Peyer's patch (tissue), 4 donors: ENCODE measurements at regions not wholly inside any gene's neighbourhood (a gene's known extent, or its start where the extent isn't known, plus 50 kb on each side); places are given as distances from the start of the nearest gene placed in this dataset.

ENCODE experiments used
- DNase-seq, 3 donors: peaks; one replicate each; pipeline ENCODE4 v3.0.0-alpha.2; 2017 to 2019
- H3K27ac ChIP-seq, 4 donors: fragments of 200-600 bp; sonication (generic); one replicate each; pipeline ENCODE4 v1.5.1; 2016 to 2019
- H3K27me3 ChIP-seq, 2 donors: fragments of 200-600 bp; sonication (generic); one replicate each; pipeline ENCODE4 v1.5.1; 2019
- H3K36me3 ChIP-seq, 3 donors: fragments of 200-600 bp; sonication (generic); one replicate each; pipeline ENCODE4 v1.5.1; 2016 to 2019
- H3K4me1 ChIP-seq, 4 donors: fragments of 200-600 bp; sonication (generic); one replicate each; pipeline ENCODE4 v1.5.1; 2016 to 2019
- H3K4me3 ChIP-seq, 4 donors: fragments of 200-600 bp; sonication (generic); 1 replicate in 3 of 4; 2 replicates in 1 of 4; pipeline ENCODE4 v1.5.1; 2016 to 2019; ENCODE audit warnings: mild to moderate bottlenecking in 1 of 4
- H3K9me3 ChIP-seq, 4 donors: fragments of 200-600 bp; sonication (generic); one replicate each; pipeline ENCODE4 v1.5.1; 2016 to 2019; ENCODE audit warnings: mild to moderate bottlenecking in 1 of 4
- POLR2A ChIP-seq, 2 donors: fragments of 450-650 bp; IDR thresholded peaks; one replicate each; pipeline ENCODE4 v1.5.1; 2017; ENCODE audit warnings: antibody characterized with exemption in 2 of 2, mild to moderate bottlenecking in 2 of 2, moderate library complexity in 2 of 2
- TF ChIP-seq, protein P1 (sequence below), 6 experiments: fragments of 450-650 bp in 4 of 6; fragments of 200-600 bp in 2 of 6; sonication (generic) in 1 of 6; IDR thresholded peaks; one replicate each; pipeline ENCODE4 v1.5.1; 2017 to 2019; ENCODE audit warnings: antibody characterized with exemption in 6 of 6, mild to moderate bottlenecking in 3 of 6, moderate library complexity in 1 of 6

DNA sequence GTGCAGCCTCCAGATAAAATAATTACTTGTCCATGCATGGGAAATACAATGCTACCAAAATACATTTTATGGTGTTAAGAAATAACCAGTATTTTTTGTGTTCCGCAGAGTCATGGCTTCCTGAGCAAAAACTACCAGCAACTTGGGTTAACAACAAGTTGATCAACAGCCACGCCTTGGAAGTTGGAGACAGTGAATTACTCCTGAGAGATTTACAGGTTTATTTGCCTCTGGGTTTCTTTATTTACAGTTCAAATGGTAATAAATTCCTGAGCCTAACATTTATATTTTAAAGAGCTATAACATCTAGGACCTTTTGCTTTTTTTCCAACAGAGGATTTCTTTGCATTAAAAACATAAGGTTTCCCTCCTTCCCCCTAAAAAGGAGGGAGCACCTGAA, 194.0 kb downstream of the IPO8 start:
- H3K36me3 ChIP-seq: no peaks in the 10 kb centered on the region
- TF ChIP-seq, protein P1, sequence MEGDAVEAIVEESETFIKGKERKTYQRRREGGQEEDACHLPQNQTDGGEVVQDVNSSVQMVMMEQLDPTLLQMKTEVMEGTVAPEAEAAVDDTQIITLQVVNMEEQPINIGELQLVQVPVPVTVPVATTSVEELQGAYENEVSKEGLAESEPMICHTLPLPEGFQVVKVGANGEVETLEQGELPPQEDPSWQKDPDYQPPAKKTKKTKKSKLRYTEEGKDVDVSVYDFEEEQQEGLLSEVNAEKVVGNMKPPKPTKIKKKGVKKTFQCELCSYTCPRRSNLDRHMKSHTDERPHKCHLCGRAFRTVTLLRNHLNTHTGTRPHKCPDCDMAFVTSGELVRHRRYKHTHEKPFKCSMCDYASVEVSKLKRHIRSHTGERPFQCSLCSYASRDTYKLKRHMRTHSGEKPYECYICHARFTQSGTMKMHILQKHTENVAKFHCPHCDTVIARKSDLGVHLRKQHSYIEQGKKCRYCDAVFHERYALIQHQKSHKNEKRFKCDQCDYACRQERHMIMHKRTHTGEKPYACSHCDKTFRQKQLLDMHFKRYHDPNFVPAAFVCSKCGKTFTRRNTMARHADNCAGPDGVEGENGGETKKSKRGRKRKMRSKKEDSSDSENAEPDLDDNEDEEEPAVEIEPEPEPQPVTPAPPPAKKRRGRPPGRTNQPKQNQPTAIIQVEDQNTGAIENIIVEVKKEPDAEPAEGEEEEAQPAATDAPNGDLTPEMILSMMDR (IDR thresholded peaks at IDR 0.05): no peak
- no peak for TF ChIP-seq POLR2A (IDR thresholded peaks at IDR 0.05)
- H3K4me3 ChIP-seq: no peak overlapping the region
- H3K9me3 ChIP-seq: no peaks in the 10 kb centered on the region
- no peaks in the 10 kb centered on the region for H3K27me3 ChIP-seq
- no peak for DNase-seq
- no peak overlapping the region for H3K27ac ChIP-seq
- H3K4me1 ChIP-seq: no peaks in the 10 kb centered on the region

DNA sequence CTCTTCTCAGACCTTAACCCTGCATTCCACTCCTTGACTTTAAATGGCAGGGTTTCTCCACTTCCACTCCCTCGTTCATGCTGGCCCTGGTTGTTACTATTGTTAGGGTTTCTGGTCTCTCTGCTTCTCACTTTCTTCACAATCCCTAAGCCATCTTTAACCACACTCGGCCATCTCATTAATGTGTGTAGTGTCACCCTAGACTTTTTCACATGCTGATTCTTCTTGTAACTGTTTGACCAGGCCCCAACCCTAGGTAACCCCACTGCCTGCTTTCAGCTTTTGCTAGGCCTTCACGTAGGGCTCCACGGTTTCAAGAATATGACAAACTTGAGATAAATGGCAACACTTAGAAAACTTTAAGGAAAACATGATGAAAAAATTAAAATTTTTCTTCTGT, 195.1 kb downstream of the IPO8 start:
- H3K4me1 ChIP-seq: no peaks in the 10 kb centered on the region
- H3K27ac ChIP-seq: no peak overlapping the region
- H3K4me3 ChIP-seq: no peak overlapping the region
- no peaks in the 10 kb centered on the region for H3K36me3 ChIP-seq
- DNase-seq: no peak
- TF ChIP-seq, protein P1 (IDR thresholded peaks at IDR 0.05): no peak
- TF ChIP-seq POLR2A (IDR thresholded peaks at IDR 0.05): no peak
- no peaks in the 10 kb centered on the region for H3K9me3 ChIP-seq
- no peaks in the 10 kb centered on the region for H3K27me3 ChIP-seq

DNA sequence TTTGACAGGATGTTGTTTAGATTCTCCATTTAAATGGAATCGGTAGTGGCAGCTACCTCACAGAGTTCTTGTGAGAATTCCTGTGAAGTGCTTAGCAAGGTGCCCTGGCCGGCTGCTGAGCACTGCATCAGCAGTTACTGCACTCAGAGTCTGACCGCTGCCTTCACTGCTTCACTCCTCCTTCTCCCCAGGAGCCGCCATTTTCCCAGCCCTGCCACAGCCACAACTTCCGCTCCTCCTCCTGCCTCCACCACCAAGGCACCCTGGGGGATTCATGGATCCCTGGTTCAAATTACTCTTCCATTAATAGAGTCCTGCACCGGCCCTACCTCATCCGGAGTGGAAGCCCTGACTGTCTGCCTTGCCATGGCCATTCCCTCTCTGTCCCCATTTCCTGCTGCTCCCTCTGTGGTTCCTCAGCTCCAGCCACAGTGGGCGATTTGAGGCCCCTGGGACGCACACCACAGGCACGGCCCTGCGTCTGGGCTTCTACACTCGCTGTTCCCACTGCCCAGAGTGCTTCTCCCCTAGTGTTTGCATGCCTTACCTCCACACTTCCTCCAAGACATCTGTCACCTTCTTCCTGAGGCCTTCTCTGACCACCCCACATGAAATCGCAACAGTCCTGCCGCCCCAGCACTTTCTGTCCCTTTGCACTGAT, 210.3 kb downstream of the IPO8 start:
- Histone ChIP-seq H3K9me3 (no peaks in the 10 kb centered on the region), H3K27me3 (no peaks in the 10 kb centered on the region), H3K4me3 (no peak overlapping the region), H3K27ac (no peak overlapping the region), H3K36me3 (no peaks in the 10 kb centered on the region), H3K4me1 (no peaks in the 10 kb centered on the region)
- no peak for DNase-seq
- no peak for TF ChIP-seq POLR2A (IDR thresholded peaks at IDR 0.05)
- TF ChIP-seq, protein P1 (IDR thresholded peaks at IDR 0.05): no peak

DNA sequence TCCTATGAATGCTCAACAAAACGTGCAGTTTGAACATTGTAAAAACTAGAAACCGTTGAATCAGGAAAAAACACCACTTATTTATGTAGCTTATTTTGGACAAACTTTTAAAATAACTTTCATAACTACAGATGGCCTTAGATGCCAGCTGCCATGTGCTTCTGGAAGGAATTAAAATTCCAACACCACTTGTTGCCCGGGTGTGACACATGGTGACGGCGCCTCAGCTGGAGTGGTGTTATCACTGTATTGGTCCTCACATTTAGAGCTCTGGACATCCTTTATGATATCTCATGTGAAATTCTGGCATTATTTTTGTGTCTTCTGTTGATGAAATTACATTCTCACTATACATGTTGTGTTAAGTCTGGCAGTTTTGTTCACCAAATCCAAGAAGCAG, 211.0 kb downstream of the IPO8 start:
- H3K4me3 ChIP-seq: no peak overlapping the region
- no peaks in the 10 kb centered on the region for H3K27me3 ChIP-seq
- no peak overlapping the region for H3K27ac ChIP-seq
- no peaks in the 10 kb centered on the region for H3K36me3 ChIP-seq
- no peaks in the 10 kb centered on the region for H3K4me1 ChIP-seq
- TF ChIP-seq, protein P1 (IDR thresholded peaks at IDR 0.05): no peak
- no peak for TF ChIP-seq POLR2A (IDR thresholded peaks at IDR 0.05)
- no peak for DNase-seq
- no peaks in the 10 kb centered on the region for H3K9me3 ChIP-seq

DNA sequence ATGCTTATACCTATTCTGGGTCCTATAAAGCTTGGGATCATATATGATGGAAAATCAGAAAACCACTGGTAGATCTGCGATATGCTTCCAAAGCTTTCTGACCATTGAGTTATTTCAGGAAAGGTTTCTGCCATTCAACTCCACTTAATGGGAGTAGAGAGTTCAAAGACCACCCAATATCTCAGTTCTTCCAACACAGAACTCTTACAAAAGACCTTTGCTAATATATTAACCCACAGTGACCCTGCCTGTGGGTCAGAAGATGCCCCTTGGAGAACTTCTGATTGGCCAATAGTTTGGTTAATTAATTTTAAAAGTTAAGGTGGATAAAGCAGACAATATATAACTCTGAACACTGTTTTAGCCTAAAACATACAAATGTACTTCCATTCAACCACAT, 213.0 kb downstream of the IPO8 start:
- Histone ChIP-seq H3K4me3 (no peak overlapping the region), H3K27ac (no peak overlapping the region), H3K4me1 (no peaks in the 10 kb centered on the region), H3K27me3 (no peaks in the 10 kb centered on the region), H3K36me3 (no peaks in the 10 kb centered on the region), H3K9me3 (no peaks in the 10 kb centered on the region)
- TF ChIP-seq POLR2A (IDR thresholded peaks at IDR 0.05): no peak
- TF ChIP-seq, protein P1 (IDR thresholded peaks at IDR 0.05): no peak
- DNase-seq: no peak

DNA sequence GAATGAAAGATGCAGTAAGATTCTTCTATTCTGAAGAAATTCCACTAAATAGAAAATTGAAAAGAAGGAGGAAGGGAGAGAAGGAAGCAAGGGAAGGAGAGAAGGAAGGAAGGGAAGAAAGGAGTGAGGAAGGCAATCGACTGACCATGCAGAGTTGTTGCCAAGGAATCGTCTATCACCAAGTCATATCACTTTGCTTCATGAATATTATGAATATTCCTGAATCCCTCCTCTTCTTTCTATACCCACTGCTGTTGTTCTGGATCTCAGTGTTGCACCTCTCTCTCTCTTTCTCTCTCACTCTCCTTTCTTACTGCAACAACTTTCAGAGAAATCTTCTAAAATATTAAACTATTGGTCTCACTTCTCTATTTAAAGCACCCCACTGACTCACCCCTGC, 222.4 kb downstream of the IPO8 start:
- H3K4me1 ChIP-seq: no peaks in the 10 kb centered on the region
- DNase-seq: no peak
- H3K27me3 ChIP-seq: no peaks in the 10 kb centered on the region
- TF ChIP-seq, protein P1 (IDR thresholded peaks at IDR 0.05): no peak
- no peak for TF ChIP-seq POLR2A (IDR thresholded peaks at IDR 0.05)
- H3K9me3 ChIP-seq: peaks cover 0 to 2% (median 0%) of the 10 kb centered on the region in 4 donors
- H3K27ac ChIP-seq: no peak overlapping the region
- no peaks in the 10 kb centered on the region for H3K36me3 ChIP-seq
- no peak overlapping the region for H3K4me3 ChIP-seq
